SK-N-SH (cell line): ENCODE measurements at regions not wholly inside any gene's neighbourhood (a gene's known extent, or its start where the extent isn't known, plus 50 kb on each side); places are given as distances from the start of the nearest gene placed in this dataset.

Experiments
- CTCF ChIA-PET: fragments of 300-600, 350-600 bp; formaldehyde crosslinking; extraction: SDS; loops from one replicate; lab custom pipeline; 2021; lab: Yijun Ruan, JAX
- POLR2A ChIA-PET: fragments of 350-600 bp; sonication (Branson Sonifier 250); formaldehyde crosslinking; extraction: SDS; loops from one replicate; lab custom pipeline; 2020; ENCODE audit warnings: antibody characterized with exemption, inconsistent platforms; lab: Yijun Ruan, JAX
- DNase-seq: peaks from one replicate; pipeline ENCODE4 v3.0.0; 2012
- H2AFZ ChIP-seq: fragments of 200-600 bp; sonication (generic); 2 replicates; pipeline ENCODE4 v1.8.1; 2016; ENCODE audit warnings: antibody characterized with exemption, mild to moderate bottlenecking, low read depth
- H3F3A ChIP-seq: fragments of 200-600 bp; sonication (generic); replicated peaks from 2 replicates; pipeline ENCODE3; 2016; ENCODE audit warnings: antibody characterized with exemption, mild to moderate bottlenecking; ENCODE audit not compliant: insufficient read depth
- H3K27ac ChIP-seq, 2 experiments: fragments of 200-500 bp in 1 of 2; fragments of 200-600 bp in 1 of 2; sonication (Bioruptor generic) in 1 of 2; sonication (generic), shearing (Covaris generic) in 1 of 2; 2 replicates each; pipeline versions ENCODE4 v1.5.1 to v1.6.1; 2014 to 2016; ENCODE audit warnings: low read depth in 2 of 2, inconsistent platforms in 1 of 2, low read length in 1 of 2, mild to moderate bottlenecking in 1 of 2, mixed read lengths in 1 of 2
- H3K27me3 ChIP-seq: fragments of 200-600 bp; sonication (generic), shearing (Covaris generic); 2 replicates; pipeline ENCODE4 v1.6.1; 2016; ENCODE audit warnings: mixed run types; ENCODE audit not compliant: insufficient read depth
- H3K36me3 ChIP-seq, 2 experiments: fragments of 200-500 bp in 1 of 2; fragments of 200-600 bp in 1 of 2; sonication (Bioruptor generic) in 1 of 2; sonication (generic) in 1 of 2; replicated peaks in 1 of 2; 2 replicates each; pipeline versions ENCODE3 to v1.5.1; 2014 to 2016; ENCODE audit warnings: low read length in 1 of 2, mild to moderate bottlenecking in 1 of 2; ENCODE audit not compliant: insufficient read depth in 2 of 2, control insufficient read depth in 1 of 2
- H3K4me1 ChIP-seq, 2 experiments: fragments of 200-500 bp in 1 of 2; fragments of 200-600 bp in 1 of 2; sonication (Bioruptor generic) in 1 of 2; sonication (generic), shearing (Covaris generic) in 1 of 2; 2 replicates each; pipeline versions ENCODE4 v1.5.1 to v1.6.1; 2014 to 2016; ENCODE audit warnings: low read depth in 1 of 2, low read length in 1 of 2, mixed run types in 1 of 2; ENCODE audit not compliant: insufficient read depth in 2 of 2, control insufficient read depth in 1 of 2
- H3K4me2 ChIP-seq: fragments of 200-600 bp; sonication (generic), shearing (Covaris generic); 2 replicates; pipeline ENCODE4 v1.6.1; 2017; ENCODE audit warnings: mixed run types
- H3K4me3 ChIP-seq, 2 experiments: fragments of 200-500 bp in 1 of 2; fragments of 200-600 bp in 1 of 2; sonication (Bioruptor generic) in 1 of 2; sonication (generic), shearing (Covaris generic) in 1 of 2; 2 replicates each; pipeline versions ENCODE4 v1.5.1 to v1.8.1; 2014 to 2016; ENCODE audit warnings: low read depth in 2 of 2, inconsistent platforms in 1 of 2, low read length in 1 of 2, mild to moderate bottlenecking in 1 of 2, mixed read lengths in 1 of 2, moderate library complexity in 1 of 2
- H3K79me2 ChIP-seq: fragments of 200-600 bp; sonication (generic); 2 replicates; pipeline ENCODE4 v1.8.1; 2017; ENCODE audit warnings: mild to moderate bottlenecking; ENCODE audit not compliant: insufficient read depth
- H3K9ac ChIP-seq: fragments of 200-600 bp; sonication (generic); 2 replicates; pipeline ENCODE4 v1.6.1; 2017; ENCODE audit warnings: mixed run types
- H3K9me2 ChIP-seq: fragments of 200-600 bp; sonication (generic); 2 replicates; pipeline ENCODE4 v1.6.1; 2017; ENCODE audit warnings: mixed run types
- H3K9me3 ChIP-seq: fragments of 200-600 bp; sonication (generic); 2 replicates; pipeline ENCODE4 v1.6.1; 2017; ENCODE audit warnings: mixed run types, mild to moderate bottlenecking, moderate library complexity
- H4K20me1 ChIP-seq: fragments of 200-600 bp; sonication (generic); 2 replicates; pipeline ENCODE4 v1.6.1; 2017; ENCODE audit warnings: mild to moderate bottlenecking, mixed run types; ENCODE audit not compliant: insufficient read depth
- CHD2 ChIP-seq: fragments of 150-350 bp; IDR thresholded peaks from 2 replicates; pipeline ENCODE4 v1.6.1; 2018; ENCODE audit warnings: low read length; ENCODE audit not compliant: partially characterized antibody
- ELF1 ChIP-seq: IDR thresholded peaks from 2 replicates; pipeline ENCODE4 v1.4.0; 2012
- EP300 ChIP-seq, 2 experiments: IDR thresholded peaks; 2 replicates each; pipeline versions ENCODE4 v1.4.0 to v1.6.1; 2012; ENCODE audit warnings: borderline replicate concordance in 1 of 2, low read depth in 1 of 2, low read length in 1 of 2
- EZH2phosphoT487 ChIP-seq: fragments of 200-600 bp; sonication (generic); IDR thresholded peaks from 2 replicates; pipeline ENCODE4 v1.6.1; 2017; ENCODE audit warnings: low read depth, mixed run types, mild to moderate bottlenecking, antibody characterized with exemption, moderate library complexity, borderline replicate concordance
- FOXJ3 ChIP-seq: sonication (generic); formaldehyde crosslinking; IDR thresholded peaks from 2 replicates; pipeline ENCODE4 v1.5.1; 2020; ENCODE audit warnings: mild to moderate bottlenecking, missing genetic modification reagents
- GATA2 ChIP-seq: sonication (generic); formaldehyde crosslinking; IDR thresholded peaks from 2 replicates; pipeline ENCODE4 v1.5.0; 2020; ENCODE audit warnings: mild to moderate bottlenecking, missing genetic modification reagents
- JUND ChIP-seq: IDR thresholded peaks from 2 replicates; pipeline ENCODE4 v1.4.0; 2012
- MEF2A ChIP-seq: IDR thresholded peaks from 2 replicates; pipeline ENCODE4 v1.4.0; 2012; ENCODE audit warnings: low read depth, borderline replicate concordance
- NFIC ChIP-seq: IDR thresholded peaks from 2 replicates; pipeline ENCODE4 v1.4.0; 2012; ENCODE audit warnings: borderline replicate concordance
- NRF1 ChIP-seq: IDR thresholded peaks from 2 replicates; pipeline ENCODE4 v1.6.1; 2012; ENCODE audit warnings: low read depth, mild to moderate bottlenecking, low read length
- RAD21 ChIP-seq: IDR thresholded peaks from 2 replicates; pipeline ENCODE4 v1.6.1; 2012; ENCODE audit warnings: mild to moderate bottlenecking, low read length
- RFX5 ChIP-seq: IDR thresholded peaks from 2 replicates; pipeline ENCODE4 v1.6.1; 2012; ENCODE audit warnings: mild to moderate bottlenecking, improper control_type of control experiment, low read length
- RXRA ChIP-seq: IDR thresholded peaks from 2 replicates; pipeline ENCODE4 v1.4.0; 2012; ENCODE audit warnings: low read depth, mild to moderate bottlenecking, borderline replicate concordance
- SIN3A ChIP-seq: IDR thresholded peaks from 2 replicates; pipeline ENCODE4 v1.6.1; 2012; ENCODE audit warnings: low read depth, mild to moderate bottlenecking, low read length, moderate library complexity, borderline replicate concordance
- SMC3 ChIP-seq: IDR thresholded peaks from 2 replicates; pipeline ENCODE4 v1.6.1; 2012; ENCODE audit warnings: low read depth, low read length, improper control_type of control experiment
- YY1 ChIP-seq: IDR thresholded peaks from 2 replicates; pipeline ENCODE4 v1.4.0; 2012; ENCODE audit warnings: low read depth, mild to moderate bottlenecking
- WGBS: methylation state at CpG from one replicate; pipeline ENCODE4 v1.1.6; 2017; ENCODE audit warnings: low lambda C conversion rate; 5-methylcytosine and 5-hydroxymethylcytosine counted together
- TF ChIP-seq, protein P1 (sequence below): fragments of 150-350 bp; IDR thresholded peaks from 2 replicates; pipeline ENCODE4 v1.6.1; 2017; ENCODE audit warnings: antibody characterized with exemption, low read length, low read depth, borderline replicate concordance
- TF ChIP-seq, protein P2 (sequence below): fragments of 150-350 bp; IDR thresholded peaks from 2 replicates; pipeline ENCODE4 v1.6.1; 2016; ENCODE audit warnings: mild to moderate bottlenecking, low read depth, low read length
- TF ChIP-seq, protein P3 (sequence below): IDR thresholded peaks from 2 replicates; pipeline ENCODE4; 2012

DNA sequence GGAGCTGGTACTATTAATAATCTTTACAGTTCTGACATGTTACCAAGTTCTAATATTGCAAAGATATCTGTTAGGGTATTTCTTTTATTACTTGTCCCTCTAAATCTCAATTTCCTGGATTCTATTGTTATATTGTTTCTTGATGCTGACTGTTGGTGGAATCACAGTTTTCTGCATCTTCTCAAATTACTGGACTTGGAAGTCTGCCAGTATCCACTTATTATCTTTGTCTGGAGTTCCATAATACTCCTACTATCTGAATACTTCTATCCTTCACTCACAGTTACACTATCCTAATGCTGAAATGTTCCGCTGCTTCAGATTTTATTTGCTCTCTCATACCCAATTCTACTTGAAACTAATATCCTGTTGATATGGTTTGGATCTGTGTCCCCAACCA, 1985.7 kb upstream of the PRR20A start:
- no peaks in the 10 kb centered on the region for H3F3A ChIP-seq
- no peak for TF ChIP-seq RAD21
- TF ChIP-seq RFX5: no peak
- no peak for TF ChIP-seq ELF1
- no peak for TF ChIP-seq EP300 (IDR thresholded peaks at IDR 0.05; ENCODE audit: borderline replicate concordance in 1 of 2, low read depth in 1 of 2, low read length in 1 of 2)
- no peak for TF ChIP-seq SIN3A
- no peak for TF ChIP-seq NRF1
- TF ChIP-seq NFIC: no peak
- no peak for TF ChIP-seq JUND
- TF ChIP-seq, all 33 proteins: peak for 0
- H3K9ac ChIP-seq: no peak overlapping the region
- no peak overlapping the region for H3K27ac ChIP-seq
- WGBS: 52% methylated on average over 1 of the region's 1 CpG
- H3K27me3 ChIP-seq: no peaks in the 10 kb centered on the region
- H3K4me1 ChIP-seq: no peaks in the 10 kb centered on the region
- no peak overlapping the region for H2AFZ ChIP-seq
- H3K9me2 ChIP-seq: no peaks in the 10 kb centered on the region
- no peak overlapping the region for H3K4me3 ChIP-seq
- no peak for DNase-seq
- no peaks in the 10 kb centered on the region for H4K20me1 ChIP-seq
- no peaks in the 10 kb centered on the region for H3K9me3 ChIP-seq
- POLR2A ChIA-PET: no interaction called here
- H3K79me2 ChIP-seq: no peaks in the 10 kb centered on the region
- H3K36me3 ChIP-seq: no peaks in the 10 kb centered on the region
- CTCF ChIA-PET: interaction anchor here (0.6 kb wide), 1 partner anchor 929 kb away, joined by 3 read pairs; no protein-coding TSS in a partner anchor
- H3K4me2 ChIP-seq: no peak overlapping the region

DNA sequence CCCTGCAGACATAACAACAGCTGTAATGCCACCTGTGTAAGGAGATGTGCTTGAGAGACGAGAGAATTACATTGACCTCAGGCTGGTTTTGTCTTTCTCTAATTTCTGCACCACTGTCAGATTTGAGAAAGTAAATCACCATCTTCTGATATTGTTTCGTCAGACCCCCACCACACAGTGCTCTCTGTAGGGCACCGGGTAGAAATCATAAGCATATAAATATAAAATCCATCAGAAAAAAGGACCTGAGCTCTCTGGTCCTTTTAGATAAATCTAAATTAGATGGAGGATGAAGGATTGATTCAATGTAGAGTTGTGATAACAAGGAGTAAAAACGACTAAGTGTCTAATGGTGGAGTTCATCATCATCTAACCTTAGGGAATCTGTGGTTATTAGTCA, 1981.0 kb upstream of the PRR20A start:
- no peak for DNase-seq
- H3K4me3 ChIP-seq: no peak overlapping the region
- no peaks in the 10 kb centered on the region for H3K79me2 ChIP-seq
- ChIA-PET POLR2A (no interaction called here), CTCF (no interaction called here)
- H3K9ac ChIP-seq: no peak overlapping the region
- no peaks in the 10 kb centered on the region for H4K20me1 ChIP-seq
- 3% methylated on average over 4 of the region's 4 CpGs for WGBS
- H3K36me3 ChIP-seq: no peaks in the 10 kb centered on the region
- H3K4me1 ChIP-seq: no peaks in the 10 kb centered on the region
- H3K4me2 ChIP-seq: no peak overlapping the region
- H3K9me2 ChIP-seq: no peaks in the 10 kb centered on the region
- H3F3A ChIP-seq: no peaks in the 10 kb centered on the region
- H2AFZ ChIP-seq: no peak overlapping the region
- H3K27me3 ChIP-seq: no peaks in the 10 kb centered on the region
- TF ChIP-seq SIN3A (no peak), RXRA (no peak), CHD2 (no peak), MEF2A (no peak), GATA2 (CRISPR knock-in tag) (no peak), YY1 (no peak), EZH2phosphoT487 (no peak), RAD21 (no peak), NFIC (no peak), SMC3 (no peak), FOXJ3 (no peak), RFX5 (no peak), NRF1 (no peak)
- TF ChIP-seq, protein P1, sequence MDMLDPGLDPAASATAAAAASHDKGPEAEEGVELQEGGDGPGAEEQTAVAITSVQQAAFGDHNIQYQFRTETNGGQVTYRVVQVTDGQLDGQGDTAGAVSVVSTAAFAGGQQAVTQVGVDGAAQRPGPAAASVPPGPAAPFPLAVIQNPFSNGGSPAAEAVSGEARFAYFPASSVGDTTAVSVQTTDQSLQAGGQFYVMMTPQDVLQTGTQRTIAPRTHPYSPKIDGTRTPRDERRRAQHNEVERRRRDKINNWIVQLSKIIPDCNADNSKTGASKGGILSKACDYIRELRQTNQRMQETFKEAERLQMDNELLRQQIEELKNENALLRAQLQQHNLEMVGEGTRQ: no peak
- TF ChIP-seq, protein P2, sequence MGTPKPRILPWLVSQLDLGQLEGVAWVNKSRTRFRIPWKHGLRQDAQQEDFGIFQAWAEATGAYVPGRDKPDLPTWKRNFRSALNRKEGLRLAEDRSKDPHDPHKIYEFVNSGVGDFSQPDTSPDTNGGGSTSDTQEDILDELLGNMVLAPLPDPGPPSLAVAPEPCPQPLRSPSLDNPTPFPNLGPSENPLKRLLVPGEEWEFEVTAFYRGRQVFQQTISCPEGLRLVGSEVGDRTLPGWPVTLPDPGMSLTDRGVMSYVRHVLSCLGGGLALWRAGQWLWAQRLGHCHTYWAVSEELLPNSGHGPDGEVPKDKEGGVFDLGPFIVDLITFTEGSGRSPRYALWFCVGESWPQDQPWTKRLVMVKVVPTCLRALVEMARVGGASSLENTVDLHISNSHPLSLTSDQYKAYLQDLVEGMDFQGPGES: no peak
- TF ChIP-seq, protein P3, sequence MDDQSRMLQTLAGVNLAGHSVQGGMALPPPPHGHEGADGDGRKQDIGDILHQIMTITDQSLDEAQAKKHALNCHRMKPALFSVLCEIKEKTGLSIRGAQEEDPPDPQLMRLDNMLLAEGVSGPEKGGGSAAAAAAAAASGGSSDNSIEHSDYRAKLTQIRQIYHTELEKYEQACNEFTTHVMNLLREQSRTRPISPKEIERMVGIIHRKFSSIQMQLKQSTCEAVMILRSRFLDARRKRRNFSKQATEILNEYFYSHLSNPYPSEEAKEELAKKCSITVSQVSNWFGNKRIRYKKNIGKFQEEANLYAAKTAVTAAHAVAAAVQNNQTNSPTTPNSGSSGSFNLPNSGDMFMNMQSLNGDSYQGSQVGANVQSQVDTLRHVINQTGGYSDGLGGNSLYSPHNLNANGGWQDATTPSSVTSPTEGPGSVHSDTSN: no peak
- H3K27ac ChIP-seq: no peak overlapping the region
- H3K9me3 ChIP-seq: no peaks in the 10 kb centered on the region
